PFSK-1 (cell line): ENCODE measurements at regions not wholly inside any gene's neighbourhood (a gene's known extent, or its start where the extent isn't known, plus 50 kb on each side); places are given as distances from the start of the nearest gene placed in this dataset.

ENCODE experiments used
- FOXP2 ChIP-seq: optimal IDR thresholded peaks from 2 replicates; pipeline ENCODE3; 2011; ENCODE audit warnings: borderline replicate concordance, control low read depth, inconsistent platforms; ENCODE audit not compliant: insufficient read depth; ENCODE audit errors: extremely low read length, extremely low read depth
- POLR2AphosphoS5 ChIP-seq: IDR thresholded peaks from 2 replicates; pipeline ENCODE4 v1.6.1; 2012; ENCODE audit warnings: low read depth, mild to moderate bottlenecking, control low read depth, low read length, moderate library complexity
- SIN3A ChIP-seq: IDR thresholded peaks from 2 replicates; pipeline ENCODE4 v1.6.1; 2012; ENCODE audit warnings: mild to moderate bottlenecking, low read length, moderate library complexity, borderline replicate concordance; ENCODE audit not compliant: insufficient read depth
- TAF1 ChIP-seq: IDR thresholded peaks from 2 replicates; pipeline ENCODE4 v1.6.1; 2012; ENCODE audit warnings: low read length, control low read depth, borderline replicate concordance; ENCODE audit not compliant: insufficient read depth
- TF ChIP-seq, protein P1 (sequence below), 2 experiments: IDR thresholded peaks; 2 replicates each; pipeline versions ENCODE4 v1.6.1 to v1.8.0; 2011 to 2012; ENCODE audit warnings: low read depth in 2 of 2, low read length in 2 of 2, control low read depth in 1 of 2, inconsistent platforms in 1 of 2, mild to moderate bottlenecking in 1 of 2, moderate library complexity in 1 of 2; ENCODE audit not compliant: insufficient read depth in 1 of 2

DNA sequence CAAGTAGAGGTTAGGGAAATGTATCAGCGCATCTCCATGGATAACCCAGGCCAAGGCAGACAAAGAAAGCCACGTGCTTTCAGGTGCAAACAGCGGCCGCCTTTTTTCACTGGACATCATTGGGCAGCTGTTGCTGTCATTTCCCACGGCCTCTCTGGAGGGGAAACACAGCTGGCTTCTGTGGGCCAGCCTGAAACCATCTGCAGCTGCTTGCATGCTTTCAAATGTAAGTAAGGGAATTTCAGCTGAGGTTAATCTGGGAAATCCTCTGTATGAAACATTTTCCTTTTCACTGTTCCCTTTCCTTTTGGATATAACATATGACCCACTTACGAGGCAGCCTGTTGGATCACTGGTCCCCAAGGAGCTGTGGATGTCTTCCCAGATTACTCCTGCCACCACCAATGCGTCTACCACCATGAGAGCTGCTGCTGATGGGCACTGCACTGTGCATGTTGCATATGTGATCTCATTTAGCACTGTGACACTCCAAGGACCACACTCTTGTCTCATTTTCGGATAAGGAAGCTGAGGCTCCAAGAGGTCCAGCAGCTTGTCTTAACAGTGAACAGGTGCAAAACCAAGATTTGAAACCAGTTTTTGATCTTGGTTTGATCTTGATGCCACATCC lies 106.3 kb downstream of the C9orf152 start:
- TF ChIP-seq SIN3A (no peak), POLR2AphosphoS5 (no peak), TAF1 (no peak), FOXP2 (no peak)
- TF ChIP-seq, protein P1, sequence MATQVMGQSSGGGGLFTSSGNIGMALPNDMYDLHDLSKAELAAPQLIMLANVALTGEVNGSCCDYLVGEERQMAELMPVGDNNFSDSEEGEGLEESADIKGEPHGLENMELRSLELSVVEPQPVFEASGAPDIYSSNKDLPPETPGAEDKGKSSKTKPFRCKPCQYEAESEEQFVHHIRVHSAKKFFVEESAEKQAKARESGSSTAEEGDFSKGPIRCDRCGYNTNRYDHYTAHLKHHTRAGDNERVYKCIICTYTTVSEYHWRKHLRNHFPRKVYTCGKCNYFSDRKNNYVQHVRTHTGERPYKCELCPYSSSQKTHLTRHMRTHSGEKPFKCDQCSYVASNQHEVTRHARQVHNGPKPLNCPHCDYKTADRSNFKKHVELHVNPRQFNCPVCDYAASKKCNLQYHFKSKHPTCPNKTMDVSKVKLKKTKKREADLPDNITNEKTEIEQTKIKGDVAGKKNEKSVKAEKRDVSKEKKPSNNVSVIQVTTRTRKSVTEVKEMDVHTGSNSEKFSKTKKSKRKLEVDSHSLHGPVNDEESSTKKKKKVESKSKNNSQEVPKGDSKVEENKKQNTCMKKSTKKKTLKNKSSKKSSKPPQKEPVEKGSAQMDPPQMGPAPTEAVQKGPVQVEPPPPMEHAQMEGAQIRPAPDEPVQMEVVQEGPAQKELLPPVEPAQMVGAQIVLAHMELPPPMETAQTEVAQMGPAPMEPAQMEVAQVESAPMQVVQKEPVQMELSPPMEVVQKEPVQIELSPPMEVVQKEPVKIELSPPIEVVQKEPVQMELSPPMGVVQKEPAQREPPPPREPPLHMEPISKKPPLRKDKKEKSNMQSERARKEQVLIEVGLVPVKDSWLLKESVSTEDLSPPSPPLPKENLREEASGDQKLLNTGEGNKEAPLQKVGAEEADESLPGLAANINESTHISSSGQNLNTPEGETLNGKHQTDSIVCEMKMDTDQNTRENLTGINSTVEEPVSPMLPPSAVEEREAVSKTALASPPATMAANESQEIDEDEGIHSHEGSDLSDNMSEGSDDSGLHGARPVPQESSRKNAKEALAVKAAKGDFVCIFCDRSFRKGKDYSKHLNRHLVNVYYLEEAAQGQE (IDR thresholded peaks at IDR 0.05; ENCODE audit: insufficient read depth in 1 of 2, low read depth in 2 of 2, low read length in 2 of 2): no peak
